ENCODE measurements at regions not wholly inside any gene's neighbourhood (a gene's known extent, or its start where the extent isn't known, plus 50 kb on each side); places are given as distances from the start of the nearest gene placed in this dataset.

- CTCF ChIA-PET, result no interaction called here
- no peaks in the 10 kb centered on the region for H3K79me2 ChIP-seq (ENCODE audit: control insufficient read depth, insufficient read depth, low read length)
- no peaks in the 10 kb centered on the region for H3K27me3 ChIP-seq (replicated peaks in 1 of 4; ENCODE audit: control extremely low read depth in 1 of 4, control insufficient read depth in 3 of 4, insufficient read depth in 4 of 4, low read length in 3 of 4)
- Mint-ChIP-seq H3K27me3 (no peaks in the 10 kb centered on the region), H3K9me3 (ENCODE audit: insufficient read depth) (no peaks in the 10 kb centered on the region), H3K27ac (no peak overlapping the region), H3K4me1 (no peaks in the 10 kb centered on the region), H3K4me3 (no peak overlapping the region)
- H3K27ac ChIP-seq (ENCODE audit: low read length in 2 of 2), result no peak overlapping the region
- no peak overlapping the region for H3K4me3 ChIP-seq (ENCODE audit: control extremely low read depth in 1 of 5, extremely low read depth in 1 of 5, insufficient read depth in 1 of 5, low read depth in 2 of 5, low read length in 4 of 5)
- no peak for DNase-seq
- no peaks in the 10 kb centered on the region for H3K9me3 ChIP-seq (ENCODE audit: control extremely low read depth in 1 of 3, control insufficient read depth in 2 of 3, insufficient read depth in 1 of 3, low read length in 2 of 3)
- no peaks in the 10 kb centered on the region for H4K20me1 ChIP-seq (ENCODE audit: control insufficient read depth, insufficient read depth, low read length, poor library complexity, severe bottlenecking)
- intact Hi-C loops (cut with micrococcal nuclease), result no loop called here
- H2AFZ ChIP-seq (ENCODE audit: insufficient read depth, low read depth, low read length, poor library complexity, severe bottlenecking), result no peak overlapping the region
- no peaks in the 10 kb centered on the region for H3K4me1 ChIP-seq (ENCODE audit: control insufficient read depth in 2 of 2, insufficient read depth in 2 of 2, low read length in 2 of 2)
- TF ChIP-seq EZH2 (IDR thresholded peaks at IDR 0.05; ENCODE audit: borderline replicate concordance, insufficient read depth, low read depth, low read length, poor library complexity, severe bottlenecking) (no peak), CTCF (IDR thresholded peaks at IDR 0.05) (no peak)
- no peak for ATAC-seq (ENCODE audit: low read depth)
- WGBS (ENCODE audit: insufficient coverage), result 98% methylated on average over 8 of the region's 16 CpGs
- POLR2A ChIA-PET, result no interaction called here
- no peak overlapping the region for H3K9ac ChIP-seq (ENCODE audit: low read length)
- H3K4me2 ChIP-seq (replicated peaks; ENCODE audit: low read depth, low read length, poor library complexity, severe bottlenecking), result no peak overlapping the region
- no peaks in the 10 kb centered on the region for H3K36me3 ChIP-seq (replicated peaks in 1 of 2; ENCODE audit: control extremely low read depth in 1 of 2, control insufficient read depth in 1 of 2, extremely low read depth in 1 of 2, insufficient read depth in 2 of 2, low read length in 1 of 2)
Measured at GRCh38 chr10:4294996-4295792, 510.2 kb upstream of the KLF6 start.

GRCh38 chr10:4294271-4294670 lies 509.3 kb upstream of the KLF6 start:
- Histone ChIP-seq H3K36me3 (replicated peaks in 1 of 2; ENCODE audit: control extremely low read depth in 1 of 2, control insufficient read depth in 1 of 2, extremely low read depth in 1 of 2, insufficient read depth in 2 of 2, low read length in 1 of 2) (no peaks in the 10 kb centered on the region), H3K27me3 (replicated peaks in 1 of 4; ENCODE audit: control extremely low read depth in 1 of 4, control insufficient read depth in 3 of 4, insufficient read depth in 4 of 4, low read length in 3 of 4) (no peaks in the 10 kb centered on the region), H3K9ac (ENCODE audit: low read length) (no peak overlapping the region), H2AFZ (ENCODE audit: insufficient read depth, low read depth, low read length, poor library complexity, severe bottlenecking) (no peak overlapping the region), H3K4me3 (ENCODE audit: control extremely low read depth in 1 of 5, extremely low read depth in 1 of 5, insufficient read depth in 1 of 5, low read depth in 2 of 5, low read length in 4 of 5) (no peak overlapping the region), H3K9me3 (ENCODE audit: control extremely low read depth in 1 of 3, control insufficient read depth in 2 of 3, insufficient read depth in 1 of 3, low read length in 2 of 3) (no peaks in the 10 kb centered on the region), H3K4me2 (replicated peaks; ENCODE audit: low read depth, low read length, poor library complexity, severe bottlenecking) (no peak overlapping the region), H4K20me1 (ENCODE audit: control insufficient read depth, insufficient read depth, low read length, poor library complexity, severe bottlenecking) (no peaks in the 10 kb centered on the region), H3K79me2 (ENCODE audit: control insufficient read depth, insufficient read depth, low read length) (no peaks in the 10 kb centered on the region), H3K4me1 (ENCODE audit: control insufficient read depth in 2 of 2, insufficient read depth in 2 of 2, low read length in 2 of 2) (no peaks in the 10 kb centered on the region), H3K27ac (ENCODE audit: low read length in 2 of 2) (no peak overlapping the region)
- TF ChIP-seq EZH2 (IDR thresholded peaks at IDR 0.05; ENCODE audit: borderline replicate concordance, insufficient read depth, low read depth, low read length, poor library complexity, severe bottlenecking), result no peak
- TF ChIP-seq CTCF (IDR thresholded peaks at IDR 0.05), result no peak
- no peak for ATAC-seq (ENCODE audit: low read depth)
- DNase-seq, result no peak
- no CpG with 5 or more reads among the region's 5 CpGs for WGBS (ENCODE audit: insufficient coverage)
- Mint-ChIP-seq H3K27ac (no peak overlapping the region), H3K27me3 (no peaks in the 10 kb centered on the region), H3K9me3 (ENCODE audit: insufficient read depth) (no peaks in the 10 kb centered on the region), H3K4me1 (no peaks in the 10 kb centered on the region), H3K4me3 (no peak overlapping the region)
- intact Hi-C loops (cut with micrococcal nuclease), result no loop called here
- ChIA-PET POLR2A (no interaction called here), CTCF (no interaction called here)

All from B cell (primary cell).